Kidney epithelial cell (primary cell): ENCODE measurements at regions not wholly inside any gene's neighbourhood (a gene's known extent, or its start where the extent isn't known, plus 50 kb on each side); places are given as distances from the start of the nearest gene placed in this dataset.

Experiments
- DNase-seq: peaks from one replicate; pipeline ENCODE4 v3.0.0-alpha.2; 2010; ENCODE audit warnings: low read depth
- H3K27me3 ChIP-seq: 2 replicates; pipeline ENCODE4 v1.6.0; 2011; ENCODE audit warnings: low read length; ENCODE audit not compliant: control insufficient read depth, insufficient read depth
- H3K36me3 ChIP-seq: 2 replicates; pipeline ENCODE4 v1.5.1; 2011; ENCODE audit warnings: low read length; ENCODE audit not compliant: control insufficient read depth, insufficient read depth
- H3K4me3 ChIP-seq: 2 replicates; pipeline ENCODE4 v1.5.1; 2011; ENCODE audit warnings: low read depth, mild to moderate bottlenecking, control low read depth, low read length
- CTCF ChIP-seq: IDR thresholded peaks from 2 replicates; pipeline ENCODE4 v1.5.1; 2011; ENCODE audit warnings: mild to moderate bottlenecking, moderate library complexity, low read length, control low read depth, inconsistent platforms; ENCODE audit not compliant: insufficient read depth, poor library complexity, severe bottlenecking

- H3K36me3 ChIP-seq, result no peaks in the 10 kb centered on the region
- H3K4me3 ChIP-seq, result no peak overlapping the region
- TF ChIP-seq CTCF, result no peak
- DNase-seq, result no peak
- no peaks in the 10 kb centered on the region for H3K27me3 ChIP-seq
Observed at GRCh38 chr15:66849746-66850077, 147.7 kb downstream of the SMAD6 start.

GRCh38 chr15:66850078-66850991 is 148.3 kb downstream of the SMAD6 start:
- no peak for DNase-seq
- TF ChIP-seq CTCF, result no peak
- no peaks in the 10 kb centered on the region for H3K27me3 ChIP-seq
- no peak overlapping the region for H3K4me3 ChIP-seq
- no peaks in the 10 kb centered on the region for H3K36me3 ChIP-seq

DNA sequence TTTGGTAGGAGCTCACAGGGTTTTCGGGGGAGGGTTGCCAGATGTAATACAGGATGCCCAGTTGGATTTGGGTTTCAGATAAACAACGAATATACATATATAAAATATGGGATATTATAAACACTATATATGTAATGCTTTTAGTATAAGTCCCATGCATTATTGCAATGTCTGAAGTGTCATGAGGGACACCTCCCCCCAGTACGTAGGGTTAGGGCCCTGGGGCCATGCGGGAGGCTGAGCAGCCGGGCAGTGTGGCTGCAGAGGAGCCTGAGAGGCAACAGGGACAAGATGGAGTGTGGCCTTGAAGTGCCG is 148.9 kb downstream of the SMAD6 start:
- no peak for DNase-seq
- H3K4me3 ChIP-seq, result no peak overlapping the region
- TF ChIP-seq CTCF, result no peak
- no peaks in the 10 kb centered on the region for H3K36me3 ChIP-seq
- H3K27me3 ChIP-seq, result no peaks in the 10 kb centered on the region

DNA sequence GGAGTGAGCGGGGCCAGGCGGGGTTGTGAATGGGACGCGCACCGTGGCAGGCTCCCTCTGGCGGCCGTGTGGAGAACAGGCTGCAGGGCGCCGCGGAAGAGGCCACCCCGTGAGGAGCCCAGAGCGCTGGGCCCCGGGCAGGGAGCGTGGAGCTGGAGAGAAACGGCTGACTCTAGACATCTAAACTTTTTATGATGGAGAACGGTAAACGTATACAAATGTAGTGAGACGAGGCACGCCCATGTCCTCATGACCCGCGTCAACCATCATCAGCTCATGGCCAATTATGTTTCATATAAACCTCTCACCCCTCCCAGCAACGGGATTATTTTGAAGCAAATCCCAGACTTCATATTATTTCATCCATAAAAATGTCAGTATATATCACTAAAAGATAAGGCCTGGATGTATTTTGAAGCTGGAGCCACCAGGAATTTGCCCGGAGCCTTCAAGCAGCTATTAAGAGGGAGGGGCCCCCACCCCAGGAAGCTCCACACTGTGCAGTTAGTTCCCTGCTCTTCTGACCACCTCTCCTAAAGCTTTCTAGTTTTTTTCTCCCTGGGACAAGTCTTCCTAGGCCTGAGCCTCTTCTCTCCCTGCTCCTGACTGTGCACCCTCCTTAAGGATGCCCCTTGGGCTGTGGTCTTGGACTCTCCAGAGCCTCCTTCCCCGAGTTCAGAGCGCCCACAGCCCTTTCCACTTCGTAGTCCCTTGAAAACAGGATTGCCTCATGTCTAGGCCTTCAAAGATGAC is 149.5 kb downstream of the SMAD6 start:
- Histone ChIP-seq H3K4me3 (no peak overlapping the region), H3K27me3 (no peaks in the 10 kb centered on the region), H3K36me3 (no peaks in the 10 kb centered on the region)
- peak; percentile 96 for TF ChIP-seq CTCF
- DNase-seq, result peak; percentile 10

GRCh38 chr15:66852064-66852905 is 150.2 kb downstream of the SMAD6 start:
- DNase-seq, result no peak
- H3K4me3 ChIP-seq, result no peak overlapping the region
- H3K36me3 ChIP-seq, result no peaks in the 10 kb centered on the region
- H3K27me3 ChIP-seq, result no peaks in the 10 kb centered on the region
- no peak for TF ChIP-seq CTCF
